Spleen (tissue), 11 donors: ENCODE measurements at regions not wholly inside any gene's neighbourhood (a gene's known extent, or its start where the extent isn't known, plus 50 kb on each side); places are given as distances from the start of the nearest gene placed in this dataset.

Experiments used
- DNase-seq: peaks from one replicate; pipeline ENCODE4 v3.0.0-alpha.2; 2020
- H3K27ac ChIP-seq, 8 donors: fragments of 200-600 bp; sonication (generic) in 7 of 8; 1 replicate in 4 of 8; 2 replicates in 4 of 8; pipeline versions ENCODE4 v1.5.0 to v1.8.0; 2016 to 2021; ENCODE audit warnings: inconsistent platforms in 4 of 8, mild to moderate bottlenecking in 4 of 8, moderate library complexity in 1 of 8
- H3K27me3 ChIP-seq, 7 donors: fragments of 200-600 bp; sonication (generic) in 6 of 7; replicated peaks in 1 of 7; 1 replicate in 4 of 7; 2 replicates in 3 of 7; pipeline versions ENCODE4 v1.5.0 to v1.8.0; 2016 to 2021; ENCODE audit warnings: inconsistent platforms in 3 of 7, mild to moderate bottlenecking in 1 of 7
- H3K36me3 ChIP-seq, 6 donors: fragments of 200-600 bp; sonication (generic) in 5 of 6; 1 replicate in 4 of 6; 2 replicates in 2 of 6; pipeline versions ENCODE4 v1.5.0 to v1.8.0; 2016 to 2021; ENCODE audit warnings: inconsistent platforms in 2 of 6
- H3K4me1 ChIP-seq, 6 donors: fragments of 200-600 bp; sonication (generic) in 5 of 6; 1 replicate in 3 of 6; 2 replicates in 3 of 6; pipeline versions ENCODE4 v1.5.0 to v1.8.0; 2016 to 2021; ENCODE audit warnings: inconsistent platforms in 3 of 6
- H3K4me3 ChIP-seq, 8 donors: fragments of 200-600 bp; sonication (generic) in 7 of 8; 1 replicate in 4 of 8; 2 replicates in 4 of 8; pipeline versions ENCODE4 v1.5.0 to v1.8.0; 2016 to 2021; ENCODE audit warnings: inconsistent platforms in 4 of 8, mild to moderate bottlenecking in 4 of 8, moderate library complexity in 2 of 8
- H3K9me3 ChIP-seq, 8 donors: fragments of 200-600 bp; sonication (generic) in 7 of 8; 1 replicate in 4 of 8; 2 replicates in 4 of 8; pipeline versions ENCODE4 v1.5.0 to v1.8.0; 2016 to 2021; ENCODE audit warnings: inconsistent platforms in 4 of 8
- POLR2A ChIP-seq, 3 donors: fragments of 450-650 bp; IDR thresholded peaks; one replicate each; pipeline ENCODE4 v1.5.1; 2017; ENCODE audit warnings: antibody characterized with exemption in 3 of 3, mild to moderate bottlenecking in 1 of 3
- POLR2AphosphoS5 ChIP-seq, 3 donors: sonication (generic); formaldehyde crosslinking; IDR thresholded peaks; one replicate each; pipeline ENCODE4 v1.5.1; 2017; ENCODE audit warnings: antibody characterized with exemption in 3 of 3
- WGBS, 5 donors: extraction: QIAGEN DNeasy Blood & Tissue Kit in 3 of 5; methylation state at CpG; one replicate each; pipeline versions ENCODE4 v1.1.5 to v1.1.7; 2013 to 2018; 5-methylcytosine and 5-hydroxymethylcytosine counted together
- intact Hi-C: fragments of 100-400 bp; cut with DNase I; formaldehyde crosslinking; loops from one replicate; pipeline ENCODE4 v1.15.0; 2023; ENCODE audit warnings: low total_unique reads
- TF ChIP-seq, protein P1 (sequence below), 11 experiments: fragments of 200-600 bp in 7 of 11; fragments of 450-650 bp in 4 of 11; sonication (generic) in 4 of 11; IDR thresholded peaks in 8 of 11; conservative IDR thresholded peaks in 3 of 11; 1 replicate in 7 of 11; 2 replicates in 4 of 11; pipeline versions ENCODE4 v1.4.0 to v1.8.0; 2016 to 2021; ENCODE audit warnings: antibody characterized with exemption in 11 of 11, inconsistent platforms in 4 of 11, mild to moderate bottlenecking in 1 of 11
- donor health status: healthy with polysubstance abuse.
- donor health status: DM: no; HTN: no; CAD: no; lungs with moderate emphysema.
- donor health status: DM: no; HTN: no; CAD: no.
- donor health status: Bipolar disorder and iron deficiency.
- donor health status: healthy.
- donor health status: DM: no; HTN: no; CAD: no.
- donor health status: DM: yes; HTN: yes; CAD: no.

- Histone ChIP-seq H3K27ac (no peak overlapping the region), H3K27me3 (peaks cover 0 to 26% (median 0%) of the 10 kb centered on the region in 7 donors), H3K4me1 (no peaks in the 10 kb centered on the region), H3K4me3 (no peak overlapping the region), H3K36me3 (no peaks in the 10 kb centered on the region), H3K9me3 (no peaks in the 10 kb centered on the region)
- 68 to 75% (median 73%) methylated on average over 8 of the region's 8 CpGs for WGBS, 5 donors
- TF ChIP-seq, protein P1, sequence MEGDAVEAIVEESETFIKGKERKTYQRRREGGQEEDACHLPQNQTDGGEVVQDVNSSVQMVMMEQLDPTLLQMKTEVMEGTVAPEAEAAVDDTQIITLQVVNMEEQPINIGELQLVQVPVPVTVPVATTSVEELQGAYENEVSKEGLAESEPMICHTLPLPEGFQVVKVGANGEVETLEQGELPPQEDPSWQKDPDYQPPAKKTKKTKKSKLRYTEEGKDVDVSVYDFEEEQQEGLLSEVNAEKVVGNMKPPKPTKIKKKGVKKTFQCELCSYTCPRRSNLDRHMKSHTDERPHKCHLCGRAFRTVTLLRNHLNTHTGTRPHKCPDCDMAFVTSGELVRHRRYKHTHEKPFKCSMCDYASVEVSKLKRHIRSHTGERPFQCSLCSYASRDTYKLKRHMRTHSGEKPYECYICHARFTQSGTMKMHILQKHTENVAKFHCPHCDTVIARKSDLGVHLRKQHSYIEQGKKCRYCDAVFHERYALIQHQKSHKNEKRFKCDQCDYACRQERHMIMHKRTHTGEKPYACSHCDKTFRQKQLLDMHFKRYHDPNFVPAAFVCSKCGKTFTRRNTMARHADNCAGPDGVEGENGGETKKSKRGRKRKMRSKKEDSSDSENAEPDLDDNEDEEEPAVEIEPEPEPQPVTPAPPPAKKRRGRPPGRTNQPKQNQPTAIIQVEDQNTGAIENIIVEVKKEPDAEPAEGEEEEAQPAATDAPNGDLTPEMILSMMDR (IDR thresholded peaks at IDR 0.05 in 8 of 11, conservative IDR thresholded peaks at IDR 0.05 in 3 of 11) = no peak
- TF ChIP-seq POLR2A (IDR thresholded peaks at IDR 0.05) (no peak), POLR2AphosphoS5 (IDR thresholded peaks at IDR 0.05) (no peak)
- intact Hi-C loops = no loop called here
- no peak for DNase-seq
Measured at GRCh38 chr10:128680116-128680515, 553.9 kb upstream of the MKI67 start.

DNA sequence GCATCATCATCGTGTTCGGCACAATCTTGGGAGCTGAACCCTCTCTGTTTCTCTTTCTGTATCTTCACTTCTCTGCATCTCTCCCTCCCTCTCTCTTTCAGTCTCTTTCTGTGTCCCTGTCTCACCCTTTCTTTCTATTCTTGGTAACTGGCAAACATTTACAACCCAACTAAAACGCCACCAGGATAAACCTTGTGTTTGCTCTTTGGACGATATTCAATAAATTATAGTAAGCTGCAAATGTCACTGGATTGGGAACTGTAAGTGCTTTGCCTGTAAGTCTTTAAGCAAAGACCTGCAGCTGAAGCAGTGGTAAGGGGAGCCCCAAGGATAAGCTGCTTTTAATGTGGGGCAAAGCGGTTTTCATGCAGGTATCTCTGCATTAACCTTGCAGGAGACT, 558.0 kb upstream of the MKI67 start:
- Histone ChIP-seq H3K27ac (no peak overlapping the region), H3K27me3 (peaks cover 0 to 25% (median 0%) of the 10 kb centered on the region in 7 donors), H3K36me3 (no peaks in the 10 kb centered on the region), H3K4me1 (no peaks in the 10 kb centered on the region), H3K4me3 (no peak overlapping the region), H3K9me3 (no peaks in the 10 kb centered on the region)
- no peak for DNase-seq
- TF ChIP-seq POLR2A (IDR thresholded peaks at IDR 0.05) (no peak), POLR2AphosphoS5 (IDR thresholded peaks at IDR 0.05) (no peak)
- TF ChIP-seq, protein P1 (IDR thresholded peaks at IDR 0.05 in 8 of 11, conservative IDR thresholded peaks at IDR 0.05 in 3 of 11) = no peak
- WGBS, 5 donors = 77 to 83% (median 81%) methylated on average over 5 of the region's 5 CpGs
- intact Hi-C loops = no loop called here

DNA sequence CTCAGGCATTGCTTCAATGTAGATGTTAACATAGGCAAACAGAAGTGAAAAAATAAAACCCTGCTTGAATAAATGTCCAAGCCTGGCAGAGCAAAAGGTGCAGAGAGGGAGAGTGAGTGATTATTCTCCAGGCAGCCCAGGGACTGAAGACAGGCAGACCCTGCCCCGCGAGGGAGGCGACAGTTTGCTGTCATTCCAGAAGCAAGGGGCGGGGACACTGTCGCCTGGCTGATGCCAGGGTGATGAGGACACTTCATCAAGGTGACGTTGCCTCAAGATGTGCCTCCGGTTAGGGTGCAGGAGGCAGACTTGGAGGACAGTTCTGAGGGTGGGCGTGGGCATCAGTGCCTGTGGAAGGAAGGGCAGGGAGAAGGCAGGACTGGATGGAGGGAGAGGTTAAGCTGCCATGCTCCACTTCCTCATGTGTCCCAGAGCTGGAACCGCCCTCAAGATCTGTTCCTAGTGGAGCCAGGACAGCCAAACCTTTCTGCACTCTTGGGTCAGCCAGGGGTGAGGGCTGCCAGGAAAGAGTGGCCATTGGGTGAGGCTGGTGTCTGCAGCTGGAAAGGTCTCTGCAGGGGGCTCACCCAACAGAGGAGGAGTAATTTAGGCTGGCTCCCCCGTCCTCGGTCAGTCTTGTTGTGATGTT, 560.5 kb upstream of the MKI67 start:
- Histone ChIP-seq H3K4me3 (no peak overlapping the region), H3K4me1 (no peaks in the 10 kb centered on the region), H3K36me3 (no peaks in the 10 kb centered on the region), H3K9me3 (no peaks in the 10 kb centered on the region), H3K27ac (no peak overlapping the region), H3K27me3 (peaks cover 0 to 19% (median 0%) of the 10 kb centered on the region in 7 donors)
- intact Hi-C loops = no loop called here
- DNase-seq = no peak
- WGBS, 5 donors = 64 to 71% (median 67%) methylated on average over 11 of the region's 11 CpGs
- no peak for TF ChIP-seq POLR2A (IDR thresholded peaks at IDR 0.05)
- TF ChIP-seq, protein P1 (IDR thresholded peaks at IDR 0.05 in 8 of 11, conservative IDR thresholded peaks at IDR 0.05 in 3 of 11) = no peak
- TF ChIP-seq POLR2AphosphoS5 (IDR thresholded peaks at IDR 0.05) = no peak

DNA sequence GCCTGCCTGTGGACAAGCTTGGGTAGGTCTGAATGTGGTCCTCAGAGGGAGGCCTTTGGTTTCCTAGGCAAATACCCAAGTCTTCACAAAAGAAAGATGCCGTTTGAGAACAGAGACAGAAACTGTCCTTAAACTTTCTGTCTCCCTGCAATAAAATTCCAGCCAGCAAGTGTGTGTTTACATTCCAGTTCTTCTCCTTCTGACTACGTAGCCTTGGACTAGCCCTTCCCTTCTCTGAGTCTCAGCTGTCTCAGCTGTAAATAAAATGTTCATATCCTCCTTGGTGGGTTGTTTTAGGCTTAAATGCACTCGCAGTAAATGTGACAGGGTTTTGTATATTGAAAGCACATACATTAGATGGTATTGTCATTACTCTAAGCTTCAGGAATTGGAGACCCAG, 561.2 kb upstream of the MKI67 start:
- H3K4me3 ChIP-seq = no peak overlapping the region
- H3K36me3 ChIP-seq = no peaks in the 10 kb centered on the region
- H3K27me3 ChIP-seq = peaks cover 0 to 22% (median 0%) of the 10 kb centered on the region in 7 donors
- no peaks in the 10 kb centered on the region for H3K9me3 ChIP-seq
- intact Hi-C loops = no loop called here
- DNase-seq = no peak
- WGBS, 5 donors = 64 to 74% (median 69%) methylated on average over 3 of the region's 3 CpGs
- H3K4me1 ChIP-seq = no peaks in the 10 kb centered on the region
- no peak overlapping the region for H3K27ac ChIP-seq
- no peak for TF ChIP-seq POLR2AphosphoS5 (IDR thresholded peaks at IDR 0.05)
- TF ChIP-seq, protein P1 (IDR thresholded peaks at IDR 0.05 in 8 of 11, conservative IDR thresholded peaks at IDR 0.05 in 3 of 11) = no peak
- no peak for TF ChIP-seq POLR2A (IDR thresholded peaks at IDR 0.05)
